ENCODE measurements at regions not wholly inside any gene's neighbourhood (a gene's known extent, or its start where the extent isn't known, plus 50 kb on each side); places are given as distances from the start of the nearest gene placed in this dataset.

DNA sequence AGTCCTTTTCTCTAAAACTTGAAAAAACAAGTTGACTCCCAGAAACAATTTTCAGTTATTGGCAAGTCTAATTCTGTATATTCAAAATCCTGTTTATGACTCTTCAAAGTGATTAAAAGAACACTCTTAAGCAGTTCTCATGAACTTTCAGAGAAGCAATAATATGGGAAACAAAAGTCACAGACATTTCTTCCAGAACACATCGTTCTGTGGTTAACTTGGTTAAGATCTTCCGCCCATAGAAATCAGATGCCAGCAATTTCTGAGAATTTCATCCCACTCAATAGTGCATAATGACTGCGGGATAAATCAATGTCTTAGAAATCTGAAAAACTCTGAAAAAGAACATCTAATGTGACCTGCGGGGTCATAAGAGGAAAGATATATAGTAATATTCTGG is 300.5 kb downstream of the COX7C start:
- Histone ChIP-seq H3K4me3 (no peak overlapping the region), H3K27ac (no peak overlapping the region), H3K4me1 (no peaks in the 10 kb centered on the region), H3K36me3 (no peaks in the 10 kb centered on the region), H3K9me3 (no peaks in the 10 kb centered on the region), H3K27me3 (no peaks in the 10 kb centered on the region)
- TF ChIP-seq, protein P1, sequence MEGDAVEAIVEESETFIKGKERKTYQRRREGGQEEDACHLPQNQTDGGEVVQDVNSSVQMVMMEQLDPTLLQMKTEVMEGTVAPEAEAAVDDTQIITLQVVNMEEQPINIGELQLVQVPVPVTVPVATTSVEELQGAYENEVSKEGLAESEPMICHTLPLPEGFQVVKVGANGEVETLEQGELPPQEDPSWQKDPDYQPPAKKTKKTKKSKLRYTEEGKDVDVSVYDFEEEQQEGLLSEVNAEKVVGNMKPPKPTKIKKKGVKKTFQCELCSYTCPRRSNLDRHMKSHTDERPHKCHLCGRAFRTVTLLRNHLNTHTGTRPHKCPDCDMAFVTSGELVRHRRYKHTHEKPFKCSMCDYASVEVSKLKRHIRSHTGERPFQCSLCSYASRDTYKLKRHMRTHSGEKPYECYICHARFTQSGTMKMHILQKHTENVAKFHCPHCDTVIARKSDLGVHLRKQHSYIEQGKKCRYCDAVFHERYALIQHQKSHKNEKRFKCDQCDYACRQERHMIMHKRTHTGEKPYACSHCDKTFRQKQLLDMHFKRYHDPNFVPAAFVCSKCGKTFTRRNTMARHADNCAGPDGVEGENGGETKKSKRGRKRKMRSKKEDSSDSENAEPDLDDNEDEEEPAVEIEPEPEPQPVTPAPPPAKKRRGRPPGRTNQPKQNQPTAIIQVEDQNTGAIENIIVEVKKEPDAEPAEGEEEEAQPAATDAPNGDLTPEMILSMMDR (IDR thresholded peaks at IDR 0.05): no peak
- no peak for DNase-seq (ENCODE audit: low spot score)

DNA sequence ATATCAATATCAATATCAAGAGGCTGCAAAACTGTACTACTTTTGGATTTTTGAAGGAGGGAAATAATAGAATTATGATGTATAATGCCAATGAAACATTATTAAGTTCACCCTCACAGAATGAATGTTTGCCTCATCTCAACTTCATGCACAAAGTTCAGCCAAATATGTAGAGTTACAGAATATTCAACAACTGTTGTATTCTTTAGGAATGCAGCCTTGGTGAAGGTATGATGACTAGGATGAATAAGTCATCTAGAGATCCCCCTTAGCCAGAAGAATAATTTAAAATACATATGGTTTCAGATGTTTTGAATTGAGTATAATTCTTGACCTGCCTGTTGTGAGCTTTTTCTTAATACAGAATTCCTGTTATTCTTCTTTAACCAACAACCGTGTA is 308.3 kb downstream of the COX7C start:
- Histone ChIP-seq H3K27me3 (no peaks in the 10 kb centered on the region), H3K27ac (no peak overlapping the region), H3K4me3 (no peak overlapping the region), H3K36me3 (no peaks in the 10 kb centered on the region), H3K4me1 (no peaks in the 10 kb centered on the region), H3K9me3 (no peaks in the 10 kb centered on the region)
- no peak for DNase-seq (ENCODE audit: low spot score)
- TF ChIP-seq, protein P1 (IDR thresholded peaks at IDR 0.05): no peak

DNA sequence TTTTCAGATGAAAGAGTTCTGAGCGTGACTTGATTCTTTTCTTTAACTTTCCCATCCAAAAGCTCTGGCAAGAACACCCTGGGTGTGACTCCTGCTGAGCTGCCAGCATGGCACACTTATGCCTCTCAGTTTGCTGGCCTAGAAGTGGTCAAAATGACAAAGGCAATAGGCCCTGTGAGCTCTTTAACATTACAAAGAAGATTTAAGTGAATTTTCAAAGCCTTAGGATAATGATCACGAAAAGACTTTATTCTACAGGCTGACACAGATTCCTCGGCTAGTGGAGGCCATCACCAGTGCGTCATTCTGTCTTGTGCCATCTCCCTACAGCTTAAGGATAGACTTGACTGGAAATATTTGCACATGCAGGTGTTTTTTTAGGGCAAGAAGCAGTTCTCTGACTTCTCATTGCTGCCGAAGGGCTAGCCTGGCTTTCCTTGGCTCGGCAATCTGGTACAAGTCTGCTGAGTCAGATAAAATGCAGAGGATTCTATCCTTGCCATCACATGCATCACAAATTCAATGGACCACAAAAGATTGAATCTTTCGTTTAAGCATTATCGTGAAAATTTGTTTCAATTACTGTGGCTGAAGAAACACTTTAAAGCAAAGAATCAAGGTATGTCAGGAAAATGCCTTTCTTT is 311.5 kb downstream of the COX7C start:
- TF ChIP-seq, protein P1 (IDR thresholded peaks at IDR 0.05): no peak
- Histone ChIP-seq H3K4me1 (no peaks in the 10 kb centered on the region), H3K9me3 (no peaks in the 10 kb centered on the region), H3K27me3 (no peaks in the 10 kb centered on the region), H3K36me3 (no peaks in the 10 kb centered on the region), H3K27ac (no peak overlapping the region), H3K4me3 (no peak overlapping the region)
- no peak for DNase-seq (ENCODE audit: low spot score)

DNA sequence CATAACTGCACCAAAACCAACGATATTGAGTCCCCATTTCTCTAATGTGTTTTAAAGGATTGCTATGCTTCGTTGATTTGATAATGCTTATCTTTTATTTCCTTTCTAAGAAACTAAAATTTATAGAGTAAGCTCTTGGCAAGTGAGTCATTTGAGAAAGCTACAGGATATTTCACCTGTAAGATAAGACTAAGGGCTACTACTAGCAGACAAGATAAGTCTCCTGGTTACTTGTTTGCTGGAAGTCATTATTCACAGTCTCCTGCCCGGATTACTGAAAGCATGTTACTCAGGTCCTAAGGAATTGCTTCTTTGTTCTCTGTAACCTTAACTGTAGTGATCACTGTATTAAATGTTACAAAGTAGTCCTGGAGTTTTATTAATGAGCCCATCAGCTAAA is 315.9 kb upstream of the RASA1 start:
- Histone ChIP-seq H3K4me1 (no peaks in the 10 kb centered on the region), H3K9me3 (no peaks in the 10 kb centered on the region), H3K4me3 (no peak overlapping the region), H3K27ac (no peak overlapping the region), H3K36me3 (no peaks in the 10 kb centered on the region), H3K27me3 (no peaks in the 10 kb centered on the region)
- DNase-seq (ENCODE audit: low spot score): no peak
- TF ChIP-seq, protein P1 (IDR thresholded peaks at IDR 0.05): no peak

DNA sequence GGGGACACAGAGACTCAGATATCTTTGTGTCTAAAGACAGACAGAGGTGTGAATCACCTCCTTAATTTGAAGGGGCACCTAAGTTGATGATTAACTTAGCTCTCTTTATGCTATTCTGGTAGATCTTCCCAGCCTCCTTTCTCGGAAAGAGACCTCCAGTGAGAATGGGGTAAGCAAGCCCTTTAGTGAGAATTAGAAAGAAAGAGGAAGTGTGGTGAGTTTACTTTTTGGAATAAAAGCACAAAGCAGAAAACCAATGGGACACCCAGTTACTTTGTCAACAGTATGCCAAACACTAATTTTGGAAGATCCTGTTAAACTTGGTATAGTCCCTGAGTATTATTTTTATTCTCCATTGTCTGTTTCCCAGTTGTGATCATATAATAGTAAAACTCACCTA is 302.8 kb upstream of the RASA1 start:
- Histone ChIP-seq H3K9me3 (no peaks in the 10 kb centered on the region), H3K4me3 (no peak overlapping the region), H3K36me3 (no peaks in the 10 kb centered on the region), H3K4me1 (no peaks in the 10 kb centered on the region), H3K27ac (no peak overlapping the region), H3K27me3 (peaks cover 0 to 4% of the 10 kb centered on the region in 2 donors)
- DNase-seq (ENCODE audit: low spot score): no peak
- TF ChIP-seq, protein P1 (IDR thresholded peaks at IDR 0.05): no peak

DNA sequence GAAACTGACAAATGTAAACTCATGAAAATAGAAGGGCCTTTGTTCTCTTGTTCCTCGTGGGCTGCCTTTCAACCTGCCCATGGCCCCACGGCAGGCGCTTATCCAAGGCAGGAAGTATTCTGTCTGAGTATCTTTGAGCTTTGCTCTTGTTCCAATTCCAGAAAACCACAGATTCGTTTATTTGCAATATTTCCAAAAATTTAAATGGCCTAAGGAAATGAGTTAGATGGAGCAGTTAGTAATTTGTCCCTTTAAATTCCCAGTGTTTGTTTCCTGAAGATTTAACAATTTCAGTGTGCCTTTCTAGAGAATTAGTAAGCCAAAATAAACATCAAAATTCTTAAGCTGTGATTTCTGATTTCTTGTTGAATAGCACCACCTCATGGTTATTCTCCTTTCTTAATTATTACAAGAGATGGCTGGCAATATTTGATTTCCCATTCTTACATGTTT is 299.4 kb upstream of the RASA1 start:
- TF ChIP-seq, protein P1 (IDR thresholded peaks at IDR 0.05): peak in 1 of 2 donors; percentile 58

More for the DNA sequence above, 299.4 kb upstream of the RASA1 start:
- Histone ChIP-seq H3K4me3 (no peak overlapping the region), H3K4me1 (no peaks in the 10 kb centered on the region), H3K9me3 (no peaks in the 10 kb centered on the region), H3K36me3 (no peaks in the 10 kb centered on the region), H3K27me3 (no peaks in the 10 kb centered on the region), H3K27ac (peak overlapping the region in 1 of 2 donors; percentile 1)
- no peak for DNase-seq (ENCODE audit: low spot score)
